K562 (cell line): ENCODE measurements at regions not wholly inside any gene's neighbourhood (a gene's known extent, or its start where the extent isn't known, plus 50 kb on each side); places are given as distances from the start of the nearest gene placed in this dataset.

ENCODE experiments used
- ARID2 ChIP-seq: fragments of 450-650 bp; IDR thresholded peaks from 2 replicates; pipeline ENCODE4 v1.6.1; 2017; ENCODE audit warnings: antibody characterized with exemption, mild to moderate bottlenecking
- CEBPG ChIP-seq, 3 experiments: fragments of 200-800 bp in 1 of 3; sonication (Bioruptor generic) in 1 of 3; sonication (generic) in 1 of 3; formaldehyde crosslinking in 1 of 3; IDR thresholded peaks in 2 of 3; conservative IDR thresholded peaks in 1 of 3; 2 replicates each; pipeline versions ENCODE4 v1.6.1 to v1.8.0; 2016 to 2022; ENCODE audit warnings: missing compliant biosample characterization in 2 of 3, missing genetic modification characterization in 2 of 3, mild to moderate bottlenecking in 1 of 3, missing genetic modification reagents in 1 of 3
- CHD4 ChIP-seq: fragments of 200-600 bp; sonication (generic); IDR thresholded peaks from 3 replicates; pipeline ENCODE4 v1.6.1; 2012; ENCODE audit warnings: low read depth, mild to moderate bottlenecking, mixed read lengths, low read length, inconsistent platforms; ENCODE audit not compliant: insufficient read depth, insufficient replicate concordance, poor library complexity, severe bottlenecking
- CSDE1 ChIP-seq, 2 experiments: fragments of 450-650 bp; IDR thresholded peaks; 2 replicates each; pipeline ENCODE4 v1.6.1; 2016; ENCODE audit warnings: mild to moderate bottlenecking in 1 of 2
- GABPA ChIP-seq: fragments of 200-800 bp; sonication (Bioruptor generic); conservative IDR thresholded peaks from 2 replicates; pipeline ENCODE4 v1.6.1; 2016; ENCODE audit warnings: low read depth, missing genetic modification characterization, missing compliant biosample characterization
- HDAC6 ChIP-seq: IDR thresholded peaks from 2 replicates; pipeline ENCODE4 v1.6.1; 2012; ENCODE audit warnings: low read depth, mild to moderate bottlenecking, control low read depth, inconsistent platforms, low read length, moderate library complexity
- KLF16 ChIP-seq: IDR thresholded peaks from 2 replicates; pipeline ENCODE4 v1.6.1; 2016; ENCODE audit warnings: antibody characterized with exemption
- PYGO2 ChIP-seq: fragments of 450-650 bp; IDR thresholded peaks from 2 replicates; pipeline ENCODE4 v1.6.1; 2016; ENCODE audit warnings: mild to moderate bottlenecking, missing genetic modification characterization, moderate library complexity, missing compliant biosample characterization
- SMAD4 ChIP-seq: fragments of 250-450 bp; sonication (Bioruptor Pico); conservative IDR thresholded peaks from 2 replicates; pipeline ENCODE4 v1.8.0; 2021; ENCODE audit warnings: inconsistent platforms, mild to moderate bottlenecking, moderate library complexity
- SMC3 ChIP-seq: conservative IDR thresholded peaks from 2 replicates; pipeline ENCODE4 v1.6.1; 2011; ENCODE audit warnings: low read depth, low read length, improper control_type of control experiment; ENCODE audit not compliant: insufficient read depth
- SUPT5H ChIP-seq: fragments of 450-650 bp; IDR thresholded peaks from 2 replicates; pipeline ENCODE4 v1.6.1; 2016
- TAL1 ChIP-seq: fragments of 450-650 bp; IDR thresholded peaks from 2 replicates; pipeline ENCODE4 v1.6.1; 2016; ENCODE audit warnings: mild to moderate bottlenecking
- TCFL5 ChIP-seq: fragments of 250-450 bp; sonication (Bioruptor Pico); conservative IDR thresholded peaks from 2 replicates; pipeline ENCODE4 v1.6.1; 2021; ENCODE audit warnings: mild to moderate bottlenecking, moderate library complexity, matching md5 sums
- ZFP36 ChIP-seq: fragments of 150-350 bp; IDR thresholded peaks from 2 replicates; pipeline ENCODE4 v1.6.1; 2018; ENCODE audit warnings: low read length, low read depth; ENCODE audit not compliant: partially characterized antibody
- ZKSCAN3 ChIP-seq: fragments of 250-450 bp; sonication (Bioruptor Pico); IDR thresholded peaks from 2 replicates; pipeline ENCODE4 v1.4.0; 2020
- ZNF134 ChIP-seq: fragments of 250-450 bp; sonication (Bioruptor Pico); conservative IDR thresholded peaks from 2 replicates; pipeline ENCODE4 v1.4.0; 2020
- ZNF274 ChIP-seq: IDR thresholded peaks from 2 replicates; pipeline ENCODE4 v1.6.1; 2011; ENCODE audit warnings: low read depth, mild to moderate bottlenecking, low read length, moderate library complexity, borderline replicate concordance
- ZNF512 ChIP-seq: IDR thresholded peaks from 2 replicates; pipeline ENCODE4 v1.6.1; 2016; ENCODE audit warnings: missing genetic modification characterization, missing compliant biosample characterization
- ZNF668 ChIP-seq: fragments of 250-450 bp; sonication (Bioruptor Pico); IDR thresholded peaks from 2 replicates; pipeline ENCODE4 v1.8.0; 2022; ENCODE audit warnings: mild to moderate bottlenecking, inconsistent platforms
- ZNF764 ChIP-seq: fragments of 250-450 bp; sonication (Bioruptor Pico); IDR thresholded peaks from 2 replicates; pipeline ENCODE4 v1.4.0; 2020; ENCODE audit warnings: low read depth, mild to moderate bottlenecking, moderate library complexity
- ZZZ3 ChIP-seq: fragments of 450-650 bp; IDR thresholded peaks from 2 replicates; pipeline ENCODE4 v1.6.1; 2016; ENCODE audit warnings: antibody characterized with exemption, mild to moderate bottlenecking, moderate library complexity
- TF ChIP-seq, protein P1 (sequence below): IDR thresholded peaks from 2 replicates; pipeline ENCODE4 v1.6.1; 2011; ENCODE audit warnings: borderline replicate concordance, low read depth, mild to moderate bottlenecking, moderate library complexity, low read length; ENCODE audit not compliant: insufficient read depth, poor library complexity, severe bottlenecking
- TF ChIP-seq, protein P2 (sequence below): sonication (generic); formaldehyde crosslinking; IDR thresholded peaks from 2 replicates; pipeline ENCODE4 v1.8.0; 2022; ENCODE audit warnings: mild to moderate bottlenecking, missing genetic modification reagents, borderline replicate concordance

DNA sequence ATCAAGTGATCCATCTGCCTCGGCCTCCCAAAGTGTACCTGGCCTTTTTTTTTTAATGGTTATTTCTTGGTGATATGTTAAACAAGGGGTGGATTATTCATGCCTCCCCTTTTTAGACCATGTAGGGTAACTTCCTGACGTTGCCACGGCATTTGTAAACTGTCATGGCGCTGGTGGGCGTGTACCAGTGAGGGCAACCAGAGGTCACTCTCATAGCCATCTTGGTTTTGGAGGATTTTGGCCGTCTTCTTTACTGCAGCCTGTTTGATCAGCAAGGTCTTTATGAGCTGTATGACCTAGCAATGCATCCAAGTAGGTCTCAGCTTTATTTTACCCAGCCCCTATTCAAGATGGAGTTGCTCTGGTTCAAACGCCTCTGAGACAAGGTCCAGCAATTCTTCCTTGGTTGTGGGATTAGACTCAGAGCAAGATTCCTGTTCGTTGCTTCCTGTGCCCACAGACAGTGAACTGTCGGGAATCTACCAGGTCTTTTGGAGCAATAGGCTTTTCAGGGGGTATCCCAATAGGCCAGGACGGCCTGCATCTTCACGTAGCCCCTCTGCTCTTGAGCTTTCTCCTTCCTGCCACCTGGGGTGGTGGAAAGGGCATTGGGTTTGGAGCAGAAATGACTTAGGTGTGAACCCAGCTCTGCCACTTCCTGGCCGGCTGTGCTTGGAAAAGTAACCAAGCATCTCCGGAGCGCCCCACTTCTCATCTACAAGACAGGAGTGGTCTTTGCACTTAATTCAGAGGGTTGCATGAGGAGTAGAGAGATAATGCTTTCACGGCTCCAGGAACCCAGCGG is 52.9 kb upstream of the SEC14L1 start (continued):
- TF ChIP-seq ZNF512 (tag), result no peak
- no peak for TF ChIP-seq ZKSCAN3 (CRISPR knock-in tag)
- peak; percentile 90; the same call in 1 of the 2 replicates for TF ChIP-seq ZNF668 (CRISPR knock-in tag)
- peak; percentile 90 for TF ChIP-seq PYGO2 (tag)
- TF ChIP-seq ARID2, result no peak
- no peak for TF ChIP-seq ZZZ3
- no peak for TF ChIP-seq SUPT5H
- peak; percentile 56; the same call in 1 of the 2 replicates for TF ChIP-seq ZNF134 (CRISPR knock-in tag)
- peak; percentile 95 for TF ChIP-seq SMAD4 (CRISPR knock-in tag)
- no peak for TF ChIP-seq TAL1
- no peak for TF ChIP-seq ZNF274
- TF ChIP-seq TCFL5 (CRISPR knock-in tag), result peak; percentile 64; the same call in 1 of the 2 replicates
- TF ChIP-seq CEBPG (CRISPR knock-in tag; IDR thresholded peaks at IDR 0.05), result no peak
- no peak for TF ChIP-seq CEBPG (tag; conservative IDR thresholded peaks at IDR 0.05 in 1 of 2, IDR thresholded peaks at IDR 0.05 in 1 of 2)
- no peak for TF ChIP-seq ZFP36
- no peak for TF ChIP-seq CSDE1 (IDR thresholded peaks at IDR 0.05)
- TF ChIP-seq, protein P1, sequence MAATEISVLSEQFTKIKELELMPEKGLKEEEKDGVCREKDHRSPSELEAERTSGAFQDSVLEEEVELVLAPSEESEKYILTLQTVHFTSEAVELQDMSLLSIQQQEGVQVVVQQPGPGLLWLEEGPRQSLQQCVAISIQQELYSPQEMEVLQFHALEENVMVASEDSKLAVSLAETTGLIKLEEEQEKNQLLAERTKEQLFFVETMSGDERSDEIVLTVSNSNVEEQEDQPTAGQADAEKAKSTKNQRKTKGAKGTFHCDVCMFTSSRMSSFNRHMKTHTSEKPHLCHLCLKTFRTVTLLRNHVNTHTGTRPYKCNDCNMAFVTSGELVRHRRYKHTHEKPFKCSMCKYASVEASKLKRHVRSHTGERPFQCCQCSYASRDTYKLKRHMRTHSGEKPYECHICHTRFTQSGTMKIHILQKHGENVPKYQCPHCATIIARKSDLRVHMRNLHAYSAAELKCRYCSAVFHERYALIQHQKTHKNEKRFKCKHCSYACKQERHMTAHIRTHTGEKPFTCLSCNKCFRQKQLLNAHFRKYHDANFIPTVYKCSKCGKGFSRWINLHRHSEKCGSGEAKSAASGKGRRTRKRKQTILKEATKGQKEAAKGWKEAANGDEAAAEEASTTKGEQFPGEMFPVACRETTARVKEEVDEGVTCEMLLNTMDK, result no peak
- TF ChIP-seq ZNF764 (CRISPR knock-in tag), result no peak
- no peak for TF ChIP-seq KLF16
- TF ChIP-seq, protein P2, sequence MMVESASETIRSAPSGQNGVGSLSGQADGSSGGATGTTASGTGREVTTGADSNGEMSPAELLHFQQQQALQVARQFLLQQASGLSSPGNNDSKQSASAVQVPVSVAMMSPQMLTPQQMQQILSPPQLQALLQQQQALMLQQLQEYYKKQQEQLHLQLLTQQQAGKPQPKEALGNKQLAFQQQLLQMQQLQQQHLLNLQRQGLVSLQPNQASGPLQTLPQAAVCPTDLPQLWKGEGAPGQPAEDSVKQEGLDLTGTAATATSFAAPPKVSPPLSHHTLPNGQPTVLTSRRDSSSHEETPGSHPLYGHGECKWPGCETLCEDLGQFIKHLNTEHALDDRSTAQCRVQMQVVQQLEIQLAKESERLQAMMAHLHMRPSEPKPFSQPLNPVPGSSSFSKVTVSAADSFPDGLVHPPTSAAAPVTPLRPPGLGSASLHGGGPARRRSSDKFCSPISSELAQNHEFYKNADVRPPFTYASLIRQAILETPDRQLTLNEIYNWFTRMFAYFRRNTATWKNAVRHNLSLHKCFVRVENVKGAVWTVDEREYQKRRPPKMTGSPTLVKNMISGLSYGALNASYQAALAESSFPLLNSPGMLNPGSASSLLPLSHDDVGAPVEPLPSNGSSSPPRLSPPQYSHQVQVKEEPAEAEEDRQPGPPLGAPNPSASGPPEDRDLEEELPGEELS (CRISPR knock-in tag), result no peak
- no peak for TF ChIP-seq CHD4
- no peak for TF ChIP-seq SMC3
- 0 out of 2 replicates have a peak, but pooled peaks have one; percentile 86 for TF ChIP-seq GABPA (tag)
- no peak for TF ChIP-seq HDAC6
